ENCODE measurements at regions not wholly inside any gene's neighbourhood (a gene's known extent, or its start where the extent isn't known, plus 50 kb on each side); places are given as distances from the start of the nearest gene placed in this dataset.

DNA sequence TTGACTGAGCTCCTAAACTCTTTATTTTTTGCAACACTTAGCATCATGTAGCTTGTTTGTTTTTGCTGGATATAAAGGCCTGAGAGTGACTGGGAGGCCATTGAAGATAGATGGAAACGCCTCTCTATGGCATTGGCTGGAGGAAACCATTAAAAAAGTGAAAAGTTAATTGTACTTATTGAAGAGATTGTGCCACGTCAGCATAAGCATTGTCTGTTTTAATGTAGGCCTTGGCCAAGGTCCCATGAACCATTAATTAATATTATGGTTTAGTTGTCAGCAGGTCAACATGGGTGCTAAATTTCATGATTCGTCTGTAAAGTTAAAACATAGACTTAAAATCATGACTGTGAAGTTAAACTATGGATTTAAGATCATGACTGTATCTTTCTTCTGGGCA is 178.6 kb downstream of the GATA3 start:
- H4K20me1 ChIP-seq (ENCODE audit: insufficient read depth, poor library complexity, severe bottlenecking), result no peaks in the 10 kb centered on the region
- TF ChIP-seq EZH2phosphoT487 (IDR thresholded peaks at IDR 0.05; ENCODE audit: low read depth, severe bottlenecking, unreplicated experiment) (no peak), EZH2 (IDR thresholded peaks at IDR 0.05; ENCODE audit: borderline replicate concordance) (no peak)
- TF ChIP-seq, protein P1, sequence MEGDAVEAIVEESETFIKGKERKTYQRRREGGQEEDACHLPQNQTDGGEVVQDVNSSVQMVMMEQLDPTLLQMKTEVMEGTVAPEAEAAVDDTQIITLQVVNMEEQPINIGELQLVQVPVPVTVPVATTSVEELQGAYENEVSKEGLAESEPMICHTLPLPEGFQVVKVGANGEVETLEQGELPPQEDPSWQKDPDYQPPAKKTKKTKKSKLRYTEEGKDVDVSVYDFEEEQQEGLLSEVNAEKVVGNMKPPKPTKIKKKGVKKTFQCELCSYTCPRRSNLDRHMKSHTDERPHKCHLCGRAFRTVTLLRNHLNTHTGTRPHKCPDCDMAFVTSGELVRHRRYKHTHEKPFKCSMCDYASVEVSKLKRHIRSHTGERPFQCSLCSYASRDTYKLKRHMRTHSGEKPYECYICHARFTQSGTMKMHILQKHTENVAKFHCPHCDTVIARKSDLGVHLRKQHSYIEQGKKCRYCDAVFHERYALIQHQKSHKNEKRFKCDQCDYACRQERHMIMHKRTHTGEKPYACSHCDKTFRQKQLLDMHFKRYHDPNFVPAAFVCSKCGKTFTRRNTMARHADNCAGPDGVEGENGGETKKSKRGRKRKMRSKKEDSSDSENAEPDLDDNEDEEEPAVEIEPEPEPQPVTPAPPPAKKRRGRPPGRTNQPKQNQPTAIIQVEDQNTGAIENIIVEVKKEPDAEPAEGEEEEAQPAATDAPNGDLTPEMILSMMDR (IDR thresholded peaks at IDR 0.05; ENCODE audit: poor library complexity), result no peak
- H3K4me2 ChIP-seq, result no peak overlapping the region
- no peaks in the 10 kb centered on the region for H3K36me3 ChIP-seq (replicated peaks; ENCODE audit: insufficient read depth, low read depth)
- DNase-seq (ENCODE audit: low spot score), result no peak
- peaks cover 3% of the 10 kb centered on the region for H3K27me3 ChIP-seq
- no peak overlapping the region for H2AFZ ChIP-seq
- WGBS (ENCODE audit: low lambda C conversion rate, missing lambda C conversion rate), result 87% methylated on average over 3 of the region's 3 CpGs
- H3K9me3 ChIP-seq (ENCODE audit: low read depth), result no peaks in the 10 kb centered on the region
- H3K4me1 ChIP-seq (ENCODE audit: insufficient read depth), result no peaks in the 10 kb centered on the region
- no peaks in the 10 kb centered on the region for H3K9me2 ChIP-seq (replicated peaks; ENCODE audit: insufficient read depth)
- H3K27ac ChIP-seq, result no peak overlapping the region
- no peak overlapping the region for H3K4me3 ChIP-seq
- no peaks in the 10 kb centered on the region for H3K79me2 ChIP-seq

DNA sequence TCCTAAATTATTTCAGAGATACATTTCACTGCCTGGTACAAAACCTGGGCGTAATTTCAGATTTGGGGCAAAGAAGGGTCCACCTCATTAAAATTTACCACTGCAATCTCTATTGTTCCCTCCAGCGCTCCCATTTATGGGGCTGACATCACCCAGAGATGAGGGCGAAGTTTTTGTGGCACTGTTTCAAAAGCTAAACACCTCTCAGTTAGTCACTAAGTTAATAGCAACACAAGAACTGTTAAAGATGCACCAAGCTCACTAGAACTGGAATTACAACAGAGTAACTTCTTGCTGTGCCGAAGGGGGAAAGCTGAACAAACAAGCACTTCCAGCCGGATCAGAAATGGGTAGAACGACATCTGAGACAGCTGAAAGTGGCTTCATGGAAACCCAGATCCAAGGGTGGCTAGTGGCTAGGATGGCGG is 179.4 kb downstream of the GATA3 start:
- H3K9me2 ChIP-seq (replicated peaks; ENCODE audit: insufficient read depth), result no peaks in the 10 kb centered on the region
- DNase-seq (ENCODE audit: low spot score), result no peak
- H3K4me3 ChIP-seq, result no peak overlapping the region
- H2AFZ ChIP-seq, result no peak overlapping the region
- H3K36me3 ChIP-seq (replicated peaks; ENCODE audit: insufficient read depth, low read depth), result no peaks in the 10 kb centered on the region
- WGBS (ENCODE audit: low lambda C conversion rate, missing lambda C conversion rate), result 70% methylated on average over 7 of the region's 7 CpGs
- H3K79me2 ChIP-seq, result no peaks in the 10 kb centered on the region
- H3K4me2 ChIP-seq, result no peak overlapping the region
- no peaks in the 10 kb centered on the region for H4K20me1 ChIP-seq (ENCODE audit: insufficient read depth, poor library complexity, severe bottlenecking)
- TF ChIP-seq, protein P1 (IDR thresholded peaks at IDR 0.05; ENCODE audit: poor library complexity), result no peak
- no peaks in the 10 kb centered on the region for H3K4me1 ChIP-seq (ENCODE audit: insufficient read depth)
- H3K27me3 ChIP-seq, result no peaks in the 10 kb centered on the region
- H3K27ac ChIP-seq, result no peak overlapping the region
- no peaks in the 10 kb centered on the region for H3K9me3 ChIP-seq (ENCODE audit: low read depth)

DNA sequence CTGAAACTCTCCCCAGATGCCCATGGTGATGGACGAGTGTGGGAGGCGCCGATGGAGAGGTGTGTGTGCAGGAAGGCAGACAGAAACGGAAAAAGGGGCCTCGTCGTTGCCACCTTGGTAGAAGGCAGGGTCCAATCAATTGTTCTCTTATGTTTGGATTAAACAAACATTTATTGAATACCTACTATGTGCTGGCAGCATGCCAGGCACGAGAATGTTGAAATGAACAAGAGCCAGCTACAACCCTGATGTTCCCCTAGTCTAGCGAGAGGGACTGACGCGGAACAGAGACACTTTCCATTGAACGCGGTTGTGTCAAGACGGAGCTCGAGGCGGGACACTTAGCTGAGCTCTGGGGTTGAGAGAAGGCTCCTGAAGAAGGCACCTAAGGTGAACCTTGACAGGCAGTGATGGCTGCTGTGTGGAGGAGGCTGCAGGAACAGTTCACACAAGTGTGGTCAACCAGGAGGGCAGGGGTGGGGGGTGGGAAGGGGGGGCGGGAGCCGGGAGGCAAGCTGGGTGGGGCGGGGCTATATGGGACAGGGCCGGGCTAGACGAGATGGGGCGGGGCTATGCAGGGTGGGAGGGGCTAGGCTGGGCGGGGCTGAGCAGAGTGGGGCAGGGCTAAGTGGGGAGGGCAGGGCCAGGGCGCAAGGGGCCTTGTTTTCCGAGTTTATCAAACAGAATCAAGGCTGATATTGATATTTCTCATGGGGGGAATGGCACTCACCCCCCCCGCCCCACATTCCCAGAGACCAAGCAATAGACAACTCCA is 181.0 kb downstream of the GATA3 start:
- Histone ChIP-seq H2AFZ (no peak overlapping the region), H3K9me2 (replicated peaks; ENCODE audit: insufficient read depth) (no peaks in the 10 kb centered on the region), H3K4me1 (ENCODE audit: insufficient read depth) (no peaks in the 10 kb centered on the region), H3K4me2 (no peak overlapping the region), H3K36me3 (replicated peaks; ENCODE audit: insufficient read depth, low read depth) (no peaks in the 10 kb centered on the region), H3K4me3 (no peak overlapping the region), H3K27ac (no peak overlapping the region), H3K79me2 (no peaks in the 10 kb centered on the region), H4K20me1 (ENCODE audit: insufficient read depth, poor library complexity, severe bottlenecking) (no peaks in the 10 kb centered on the region), H3K9me3 (ENCODE audit: low read depth) (no peaks in the 10 kb centered on the region), H3K27me3 (no peaks in the 10 kb centered on the region)
- DNase-seq (ENCODE audit: low spot score), result no peak
- TF ChIP-seq, protein P1 (IDR thresholded peaks at IDR 0.05; ENCODE audit: poor library complexity), result no peak
- no peak for TF ChIP-seq EZH2phosphoT487 (IDR thresholded peaks at IDR 0.05; ENCODE audit: low read depth, severe bottlenecking, unreplicated experiment)
- no peak for TF ChIP-seq EZH2 (IDR thresholded peaks at IDR 0.05; ENCODE audit: borderline replicate concordance)
- WGBS (ENCODE audit: low lambda C conversion rate, missing lambda C conversion rate), result 93% methylated on average over 16 of the region's 25 CpGs
